ENCODE measurements at regions not wholly inside any gene's neighbourhood (a gene's known extent, or its start where the extent isn't known, plus 50 kb on each side); places are given as distances from the start of the nearest gene placed in this dataset.

GRCh38 chr9:79780559-79780958 lies 208.8 kb downstream of the TLE4 start:
- H3K9me3 Mint-ChIP-seq, result peaks cover 4% of the 10 kb centered on the region
- no peak for DNase-seq
- POLR2A ChIA-PET, result no interaction called here
- peaks cover 5% of the 10 kb centered on the region for H3K4me1 Mint-ChIP-seq
- peaks cover 3% of the 10 kb centered on the region for H3K36me3 Mint-ChIP-seq
- H3K27me3 Mint-ChIP-seq, result no peaks in the 10 kb centered on the region
- ATAC-seq (ENCODE audit: low read depth), result no peak
- no peak overlapping the region for H3K27ac Mint-ChIP-seq
- no peak overlapping the region for H3K4me3 Mint-ChIP-seq

DNA sequence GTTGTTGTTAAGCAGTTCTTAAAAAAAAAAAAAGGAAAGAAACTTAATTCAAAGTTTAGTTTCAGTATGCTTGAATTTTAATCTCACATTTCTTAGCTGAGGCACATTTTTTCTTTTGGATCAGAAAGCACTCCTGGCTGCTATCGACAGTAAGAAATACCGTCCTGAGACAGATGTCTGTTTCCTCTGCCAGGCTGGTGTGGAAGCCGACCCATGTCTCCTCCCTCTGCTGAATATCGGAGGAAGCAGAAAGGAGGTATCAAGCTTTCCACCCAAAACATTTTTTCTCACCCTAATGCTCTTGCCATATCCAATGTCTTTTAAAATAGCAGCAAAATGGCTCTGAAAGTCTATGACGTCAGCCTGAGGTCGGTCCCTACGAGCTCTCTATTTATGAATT lies 208.1 kb downstream of the TLE4 start:
- H3K9me3 Mint-ChIP-seq, result peaks cover 4% of the 10 kb centered on the region
- ATAC-seq (ENCODE audit: low read depth), result no peak
- POLR2A ChIA-PET, result no interaction called here
- DNase-seq, result no peak
- no peak overlapping the region for H3K27ac Mint-ChIP-seq
- peaks cover 3% of the 10 kb centered on the region for H3K36me3 Mint-ChIP-seq
- H3K4me1 Mint-ChIP-seq, result peaks cover 2% of the 10 kb centered on the region
- no peaks in the 10 kb centered on the region for H3K27me3 Mint-ChIP-seq
- no peak overlapping the region for H3K4me3 Mint-ChIP-seq

- DNase-seq, result no peak
- no peak overlapping the region for H3K27ac Mint-ChIP-seq
- no peak for ATAC-seq (ENCODE audit: low read depth)
- POLR2A ChIA-PET, result no interaction called here
- H3K4me3 Mint-ChIP-seq, result no peak overlapping the region
- no peaks in the 10 kb centered on the region for H3K27me3 Mint-ChIP-seq
- peaks cover 4% of the 10 kb centered on the region for H3K9me3 Mint-ChIP-seq
- peaks cover 3% of the 10 kb centered on the region for H3K36me3 Mint-ChIP-seq
- no peaks in the 10 kb centered on the region for H3K4me1 Mint-ChIP-seq
Observed at GRCh38 chr9:79778581-79778980, 206.8 kb downstream of the TLE4 start.

DNA sequence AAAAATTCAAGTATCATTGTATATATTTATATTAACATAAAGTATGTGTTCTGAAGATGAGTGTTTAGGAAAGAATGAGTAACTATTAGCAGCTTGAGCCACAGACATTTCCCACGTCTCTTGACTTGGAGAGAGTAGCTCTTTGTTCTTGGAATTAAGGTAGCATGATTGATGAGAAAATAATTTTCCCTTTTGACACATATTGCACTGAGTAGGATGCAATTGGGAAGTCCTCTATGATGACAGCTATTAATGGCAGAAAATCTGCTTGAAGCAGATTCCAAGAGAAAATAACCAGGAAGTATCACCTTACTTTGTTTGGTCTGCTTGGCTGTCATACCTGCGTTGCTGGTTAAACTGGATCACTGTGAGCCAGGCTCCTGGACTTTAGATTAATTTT lies 204.8 kb downstream of the TLE4 start:
- peaks cover 3% of the 10 kb centered on the region for H3K27me3 Mint-ChIP-seq
- H3K27ac Mint-ChIP-seq, result no peak overlapping the region
- H3K4me3 Mint-ChIP-seq, result no peak overlapping the region
- H3K9me3 Mint-ChIP-seq, result no peaks in the 10 kb centered on the region
- ATAC-seq (ENCODE audit: low read depth) (no peak), DNase-seq (no peak)
- POLR2A ChIA-PET, result no interaction called here
- no peaks in the 10 kb centered on the region for H3K36me3 Mint-ChIP-seq
- no peaks in the 10 kb centered on the region for H3K4me1 Mint-ChIP-seq

Measured in activated naive CD8-positive, alpha-beta T cell treated with anti-CD3 and anti-CD28 coated beads, Interleukin-2, amount 10 ng/mL, durations not matched to agents 7 days and 5 days (primary cell).